ENCODE measurements at regions not wholly inside any gene's neighbourhood (a gene's known extent, or its start where the extent isn't known, plus 50 kb on each side); places are given as distances from the start of the nearest gene placed in this dataset.

GRCh38 chr10:36440539-36440938 lies 684.9 kb upstream of the ANKRD30A start:
- FAIRE-seq = no peak
- intact Hi-C loops (cut with micrococcal nuclease) = no loop called here

More at GRCh38 chr10:36440539-36440938, 684.9 kb upstream of the ANKRD30A start:
- Histone ChIP-seq H3K27me3 (ENCODE audit: control insufficient read depth in 2 of 2, insufficient read depth in 2 of 2, low read length in 2 of 2) (no peaks in the 10 kb centered on the region), H3K4me3 (replicated peaks in 1 of 3; ENCODE audit: insufficient read depth in 1 of 3, low read depth in 1 of 3, low read length in 3 of 3) (no peak overlapping the region), H4K20me1 (replicated peaks; ENCODE audit: control insufficient read depth, extremely low read depth, insufficient read depth, low read length) (no peaks in the 10 kb centered on the region), H3K79me2 (ENCODE audit: control insufficient read depth, insufficient read depth, low read length) (no peaks in the 10 kb centered on the region), H3K9me3 (replicated peaks; ENCODE audit: control insufficient read depth, insufficient read depth, low read length) (no peaks in the 10 kb centered on the region), H3K27ac (ENCODE audit: insufficient read depth, low read depth, low read length) (no peak overlapping the region), H3K9ac (replicated peaks; ENCODE audit: extremely low read depth, insufficient read depth, low read length) (no peak overlapping the region), H3K9me1 (replicated peaks; ENCODE audit: control insufficient read depth, extremely low read depth, insufficient read depth, low read length) (no peaks in the 10 kb centered on the region), H3K36me3 (ENCODE audit: control insufficient read depth in 2 of 2, extremely low read depth in 1 of 2, insufficient read depth in 2 of 2, low read length in 2 of 2) (no peaks in the 10 kb centered on the region), H3K4me1 (ENCODE audit: control insufficient read depth, extremely low read depth, insufficient read depth, low read length) (peaks cover 11% of the 10 kb centered on the region), H3K4me2 (ENCODE audit: insufficient read depth, low read length) (no peak overlapping the region), H2AFZ (ENCODE audit: low read depth, low read length) (no peak overlapping the region)
- BruUV-seq (replicated peaks) = no TSS peak
- no peak for DNase-seq (ENCODE audit: low read depth, low spot score)
- ChIA-PET POLR2A (no interaction called here), CTCF (no interaction called here)
- TF ChIP-seq CTCF (IDR thresholded peaks at IDR 0.05; ENCODE audit: extremely low read depth in 1 of 2, insufficient read depth in 1 of 2, low read depth in 1 of 2, low read length in 2 of 2) (no peak), EZH2 (IDR thresholded peaks at IDR 0.05; ENCODE audit: borderline replicate concordance, low read depth, low read length, severe bottlenecking) (no peak), MYC (IDR thresholded peaks at IDR 0.05; ENCODE audit: low read depth, low read length) (no peak), GATA2 (IDR thresholded peaks at IDR 0.05; ENCODE audit: insufficient read depth, insufficient read length, low read depth, low read length) (no peak), MAX (IDR thresholded peaks at IDR 0.05; ENCODE audit: insufficient read depth, insufficient read length) (no peak), POLR2AphosphoS5 (IDR thresholded peaks at IDR 0.05; ENCODE audit: insufficient read depth, low read depth, low read length) (no peak), POLR2A (IDR thresholded peaks at IDR 0.05; ENCODE audit: low read depth, low read length) (no peak), FOS (IDR thresholded peaks at IDR 0.05; ENCODE audit: borderline replicate concordance, insufficient read depth, low read length) (no peak), JUN (IDR thresholded peaks at IDR 0.05; ENCODE audit: borderline replicate concordance, insufficient read depth, insufficient read length, low read depth) (no peak)
- dilution Hi-C loops (cut with MboI; ENCODE audit: extremely low pct_ligation_motif_present, low sequenced_read_pairs) = no loop called here

All from endothelial cell of umbilical vein (primary cell).